RCC 7860 (cell line): ENCODE measurements at regions not wholly inside any gene's neighbourhood (a gene's known extent, or its start where the extent isn't known, plus 50 kb on each side); places are given as distances from the start of the nearest gene placed in this dataset.

Experiments
- DNase-seq: peaks from one replicate; pipeline ENCODE4 v3.0.0-alpha.2; 2015; ENCODE audit warnings: low spot score
- FAIRE-seq: peaks from 2 replicates; lab custom pipeline; 2012; peaks lifted over from hg19 to GRCh38; lab: Jason Lieb, UNC

DNA sequence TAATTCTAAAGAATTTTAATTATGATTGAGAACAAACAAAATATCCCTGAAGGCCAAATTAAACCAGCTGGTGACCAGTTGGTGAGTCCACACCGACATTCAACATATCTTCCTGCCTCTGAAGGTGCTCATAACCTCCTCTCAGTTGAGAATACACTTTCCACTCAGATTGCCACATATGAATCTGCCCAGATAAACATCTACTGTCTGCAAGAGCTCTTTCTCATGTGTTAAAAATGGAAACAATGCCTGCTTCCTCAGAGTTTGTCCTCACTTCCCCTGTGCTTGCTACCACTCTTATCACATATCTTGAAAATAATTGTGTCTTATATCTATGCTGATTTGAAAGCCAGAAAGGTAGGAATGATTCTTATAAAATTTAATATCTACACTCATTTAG, 177.7 kb upstream of the GULP1 start:
- FAIRE-seq (no peak), DNase-seq (no peak)

DNA sequence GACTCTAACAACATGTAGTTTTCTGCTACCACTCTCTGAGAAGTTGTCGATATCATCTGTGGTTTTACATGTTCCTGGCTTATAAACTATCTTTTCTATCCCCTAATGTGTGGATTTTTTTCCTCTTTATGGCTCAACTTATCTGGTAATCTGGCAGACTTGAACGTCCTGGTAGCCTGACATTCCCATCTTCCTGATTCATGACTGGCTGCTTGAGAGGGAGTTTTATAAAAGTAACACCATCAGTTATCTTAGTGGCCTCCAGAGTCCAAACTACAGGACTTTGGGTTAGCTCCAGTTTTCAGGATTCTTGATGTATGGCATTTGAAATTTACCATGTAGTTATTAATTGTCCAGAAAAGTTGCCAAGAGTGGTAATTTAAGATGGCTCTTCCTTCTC, 174.0 kb upstream of the GULP1 start:
- FAIRE-seq, result no peak

GRCh38 chr2:188118431-188118830, 173.2 kb upstream of the GULP1 start:
- DNase-seq (no peak), FAIRE-seq (no peak)

More for the DNA sequence above, 174.0 kb upstream of the GULP1 start:
- DNase-seq, result no peak

DNA sequence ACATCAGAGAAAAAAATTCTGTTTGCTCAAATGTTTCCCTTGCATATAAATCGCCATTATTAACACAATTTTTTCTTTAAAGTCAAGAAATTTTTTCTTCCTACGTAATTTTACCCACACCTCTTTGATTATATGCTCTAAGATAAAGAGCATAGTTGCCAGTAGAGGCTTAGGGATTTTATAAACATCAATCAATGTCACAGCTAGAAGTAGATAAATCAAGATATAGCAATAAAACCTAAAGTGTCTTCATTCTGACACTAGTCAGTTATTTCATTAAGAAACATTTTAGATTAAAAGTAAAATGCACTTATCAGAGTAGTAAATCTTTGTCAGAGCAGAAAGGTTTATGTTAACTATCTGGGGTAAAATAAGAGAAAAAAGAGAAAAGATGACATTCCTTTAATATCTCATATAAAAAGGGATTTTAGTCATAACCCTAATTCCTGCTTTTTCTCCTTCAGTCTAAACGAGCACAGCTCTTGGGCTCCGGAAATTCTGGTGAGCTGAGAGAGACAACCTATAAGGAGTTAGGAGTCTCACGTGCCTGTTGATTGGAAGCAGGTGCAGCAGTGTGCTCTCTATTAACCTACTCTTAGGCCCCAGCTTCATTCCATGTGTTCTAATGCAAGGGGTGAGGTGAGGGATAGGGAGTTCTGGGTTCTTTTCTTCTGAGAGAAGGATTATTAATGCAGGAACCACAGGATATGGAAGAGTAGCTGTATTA, 172.4 kb upstream of the GULP1 start:
- no peak for FAIRE-seq

GRCh38 chr2:188122985-188123384, 168.7 kb upstream of the GULP1 start:
- DNase-seq, result no peak
- no peak for FAIRE-seq

More for the DNA sequence above, 172.4 kb upstream of the GULP1 start:
- no peak for DNase-seq

- no peak for DNase-seq
- FAIRE-seq, result no peak
Observed at GRCh38 chr2:188129677-188130076, 162.0 kb upstream of the GULP1 start.

DNA sequence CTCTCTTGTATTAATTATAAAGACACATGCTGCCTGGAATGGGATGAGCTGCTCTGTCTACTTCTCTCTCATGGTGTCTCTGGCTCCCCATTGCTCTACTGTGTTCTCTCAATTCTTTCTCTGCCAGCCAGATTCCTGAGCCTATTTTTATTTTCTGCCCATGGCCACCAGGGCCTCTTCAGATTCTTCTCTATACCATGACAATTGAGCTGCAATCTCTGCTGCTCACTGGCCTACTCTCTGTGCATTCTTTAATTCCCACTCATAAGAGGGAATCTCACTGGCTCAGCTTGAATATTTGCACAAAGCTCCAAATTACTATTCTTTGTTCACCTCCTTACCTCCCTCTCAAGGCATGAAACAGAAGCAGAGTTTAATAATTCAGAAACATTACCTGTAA, 161.4 kb upstream of the GULP1 start:
- DNase-seq (no peak), FAIRE-seq (no peak)

DNA sequence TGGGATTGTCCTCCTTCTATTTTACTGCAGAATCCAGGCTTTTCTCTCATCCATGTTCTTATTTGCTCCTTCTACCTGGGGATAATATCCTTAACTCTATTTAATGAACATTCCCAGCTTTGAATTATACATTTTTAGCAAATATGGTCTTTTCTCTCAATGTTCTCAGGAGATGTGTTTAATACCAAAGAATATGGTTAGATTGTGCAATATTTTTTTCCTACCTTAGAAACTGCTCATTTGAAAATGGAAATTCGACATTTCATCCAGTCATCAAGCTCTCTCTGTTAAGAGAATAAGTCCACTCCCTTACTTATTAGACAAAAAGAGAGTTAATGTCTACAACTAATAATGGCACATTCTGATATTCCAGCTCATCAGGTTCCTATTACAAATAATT, 160.4 kb upstream of the GULP1 start:
- DNase-seq (no peak), FAIRE-seq (no peak)

DNA sequence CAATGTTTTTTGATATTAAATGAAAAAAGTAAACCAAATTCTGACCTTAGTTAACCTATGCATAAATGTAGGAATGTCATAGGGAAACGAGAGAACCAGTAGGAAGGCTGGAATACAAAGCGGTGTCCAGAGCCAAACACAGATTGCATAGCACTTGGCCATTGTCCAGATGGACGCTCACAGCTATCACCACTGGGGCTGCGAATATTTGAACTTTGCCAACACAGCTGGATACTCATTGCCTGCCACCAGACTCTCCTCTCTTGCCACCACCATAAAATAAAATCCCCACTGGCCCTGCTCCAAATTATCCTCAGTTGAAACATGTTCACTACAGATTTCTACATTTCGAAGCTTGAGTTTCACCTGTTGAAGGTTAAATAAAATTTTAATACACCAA, 159.3 kb upstream of the GULP1 start:
- no peak for DNase-seq
- no peak for FAIRE-seq

GRCh38 chr2:188134241-188134640, 157.4 kb upstream of the GULP1 start:
- no peak for FAIRE-seq

DNA sequence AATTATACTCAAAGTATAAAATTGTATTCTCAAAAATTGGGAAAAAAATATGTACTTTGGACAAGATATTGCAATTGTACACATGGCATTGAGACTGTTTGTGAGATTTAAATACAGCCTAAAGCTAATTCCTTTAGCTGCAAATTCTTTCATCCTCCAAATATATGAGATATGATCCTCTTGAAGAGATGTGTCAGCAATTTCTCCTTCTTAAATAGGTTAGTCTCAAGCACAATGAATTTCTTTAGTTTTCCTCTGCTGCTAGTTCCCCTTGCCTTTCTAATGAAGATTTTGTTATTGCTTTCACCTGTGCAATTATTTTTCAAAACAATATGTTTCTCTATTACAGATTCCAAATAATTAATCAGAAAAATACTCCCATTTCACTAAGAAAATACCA, 153.4 kb upstream of the GULP1 start:
- DNase-seq, result no peak
- no peak for FAIRE-seq

More at GRCh38 chr2:188134241-188134640, 157.4 kb upstream of the GULP1 start:
- DNase-seq, result no peak

GRCh38 chr2:188142088-188142487, 149.6 kb upstream of the GULP1 start:
- DNase-seq (no peak), FAIRE-seq (no peak)

DNA sequence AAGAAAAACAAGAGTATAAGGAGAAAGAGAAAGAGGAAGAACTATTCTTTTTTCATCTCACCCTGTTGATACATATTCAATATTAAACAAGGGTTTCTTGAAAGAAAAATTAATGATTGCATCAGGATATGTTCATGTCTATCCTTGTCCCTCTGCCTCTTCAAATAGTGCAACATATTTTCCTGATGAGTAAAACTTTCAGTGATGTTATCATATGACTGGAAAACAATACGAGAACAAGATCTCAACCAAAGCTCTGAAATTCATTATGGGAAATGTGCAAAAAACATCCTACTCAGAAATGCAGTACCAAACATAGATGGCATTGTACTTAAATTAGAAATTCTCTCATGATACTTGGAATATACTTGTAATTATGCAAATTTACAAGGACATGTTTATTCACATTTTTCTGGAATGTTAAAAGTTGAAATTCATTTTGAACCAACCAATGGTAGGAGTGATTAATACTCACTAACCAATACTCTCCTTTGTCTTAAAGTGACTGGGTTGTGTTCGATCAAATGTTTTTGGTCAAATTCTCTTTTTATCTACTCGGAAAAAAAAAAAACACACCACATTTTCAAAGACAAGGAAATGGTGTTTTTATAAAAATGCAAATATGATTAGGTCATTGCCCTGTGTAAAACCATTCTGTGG, 148.9 kb upstream of the GULP1 start:
- no peak for FAIRE-seq
- DNase-seq, result peak; percentile 10

GRCh38 chr2:188145885-188146284, 145.8 kb upstream of the GULP1 start:
- DNase-seq (no peak), FAIRE-seq (no peak)

DNA sequence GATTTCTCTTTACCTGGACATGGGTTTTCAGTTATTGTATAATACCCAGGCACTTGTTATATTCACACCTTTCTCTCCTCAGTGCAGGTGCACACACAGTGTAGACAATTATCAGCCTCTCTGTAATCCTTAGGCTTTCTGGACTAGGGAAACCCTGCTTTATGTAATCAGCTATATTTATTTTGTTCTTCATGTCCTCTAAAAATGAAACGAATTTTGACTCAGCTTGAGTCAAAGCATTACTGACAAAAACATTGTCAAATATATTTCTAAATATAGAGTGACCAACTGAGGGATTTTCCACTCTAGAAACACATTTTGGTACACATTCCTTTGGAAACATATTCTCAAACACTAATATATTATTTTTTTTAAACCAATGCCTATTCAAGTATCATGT, 144.8 kb upstream of the GULP1 start:
- FAIRE-seq (no peak), DNase-seq (no peak)

GRCh38 chr2:188151670-188152069, 140.0 kb upstream of the GULP1 start:
- no peak for FAIRE-seq
- no peak for DNase-seq

GRCh38 chr2:188158337-188159100, 133.2 kb upstream of the GULP1 start:
- DNase-seq, result no peak

DNA sequence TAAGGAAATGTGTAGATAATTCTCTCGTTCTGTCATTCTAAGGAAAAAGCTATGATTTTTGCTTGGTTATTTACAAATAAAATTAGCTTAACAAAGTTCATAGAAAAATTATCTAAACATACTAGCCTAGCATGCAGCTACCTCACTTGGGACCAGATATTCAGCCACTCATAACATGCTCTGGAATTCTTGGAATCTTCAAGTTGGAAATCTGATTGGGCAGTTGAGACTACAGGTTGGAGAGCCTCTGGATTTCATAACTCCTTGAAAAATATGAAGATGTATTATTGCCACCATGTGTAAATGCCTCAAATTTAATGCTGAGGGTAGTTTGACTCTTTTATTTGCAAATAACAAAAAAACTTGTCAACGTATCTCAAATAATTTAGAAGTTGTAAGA, 132.2 kb upstream of the GULP1 start:
- no peak for FAIRE-seq
- no peak for DNase-seq

More at GRCh38 chr2:188158337-188159100, 133.2 kb upstream of the GULP1 start:
- no peak for FAIRE-seq

DNA sequence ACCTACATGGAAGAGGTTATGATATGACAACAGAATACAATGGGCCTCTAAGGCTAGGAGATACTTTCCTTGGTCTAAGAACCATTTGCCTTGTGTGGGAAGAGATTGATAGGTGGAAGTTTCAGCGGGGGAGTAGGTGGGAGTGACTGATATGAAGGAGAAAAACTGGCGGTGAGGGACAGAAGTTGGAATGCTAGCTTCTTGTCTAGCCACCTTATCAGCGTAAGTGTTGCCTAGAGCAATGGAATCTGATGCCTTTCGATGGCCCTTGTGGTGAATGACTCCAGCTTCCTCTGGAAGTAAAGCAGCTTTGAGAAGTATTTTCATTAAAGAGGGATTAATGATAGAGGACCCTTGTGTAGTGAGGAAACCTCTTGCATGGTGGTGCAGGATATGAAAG, 121.3 kb upstream of the GULP1 start:
- no peak for DNase-seq
- FAIRE-seq, result no peak

- no peak for DNase-seq
- no peak for FAIRE-seq
Observed at GRCh38 chr2:188176620-188177019, 115.1 kb upstream of the GULP1 start.

- FAIRE-seq (no peak), DNase-seq (no peak)
Observed at GRCh38 chr2:188181067-188181838, 110.4 kb upstream of the GULP1 start.
